CD14-positive monocyte (primary cell): ENCODE measurements at regions not wholly inside any gene's neighbourhood (a gene's known extent, or its start where the extent isn't known, plus 50 kb on each side); places are given as distances from the start of the nearest gene placed in this dataset.

ENCODE experiments used
- DNase-seq, 3 donors: peaks; one replicate each; pipeline ENCODE4 v3.0.0-alpha.2; 2011 to 2022
- H2AFZ ChIP-seq: 2 replicates; pipeline ENCODE4 v1.6.0; 2012; ENCODE audit warnings: mild to moderate bottlenecking, low read depth, low read length, inconsistent platforms; ENCODE audit not compliant: insufficient read depth, poor library complexity, severe bottlenecking
- H3K27ac ChIP-seq, 2 donors: 1 replicate in 1 of 2; 2 replicates in 1 of 2; pipeline ENCODE4 v1.5.1; 2012 to 2013; ENCODE audit warnings: low read length in 2 of 2, control low read depth in 1 of 2, inconsistent platforms in 1 of 2, low read depth in 1 of 2, mild to moderate bottlenecking in 1 of 2
- H3K27me3 ChIP-seq, 2 donors: one replicate each; pipeline versions ENCODE4 v1.6.0 to v1.6.1; 2011 to 2013; ENCODE audit warnings: low read length in 2 of 2; ENCODE audit not compliant: control insufficient read depth in 2 of 2, insufficient read depth in 2 of 2
- H3K36me3 ChIP-seq, 2 donors: replicated peaks in 1 of 2; 1 replicate in 1 of 2; 2 replicates in 1 of 2; pipeline versions ENCODE4 v1.5.1 to v1.6.1; 2012 to 2013; ENCODE audit warnings: low read length in 2 of 2, control low read depth in 1 of 2, inconsistent platforms in 1 of 2, mild to moderate bottlenecking in 1 of 2; ENCODE audit not compliant: insufficient read depth in 2 of 2, control insufficient read depth in 1 of 2
- H3K4me1 ChIP-seq, 2 donors: 1 replicate in 1 of 2; 2 replicates in 1 of 2; pipeline versions ENCODE4 v1.5.1 to v1.6.1; 2012 to 2013; ENCODE audit warnings: low read length in 2 of 2, control low read depth in 1 of 2, inconsistent platforms in 1 of 2, mild to moderate bottlenecking in 1 of 2, moderate library complexity in 1 of 2; ENCODE audit not compliant: insufficient read depth in 2 of 2, control insufficient read depth in 1 of 2
- H3K4me2 ChIP-seq: replicated peaks from 2 replicates; pipeline ENCODE3; 2012; ENCODE audit warnings: low read length, moderate library complexity, mild to moderate bottlenecking; ENCODE audit not compliant: poor library complexity, severe bottlenecking; ENCODE audit errors: extremely low read depth
- H3K4me3 ChIP-seq, 3 experiments: fragments of 200-600 bp in 1 of 3; sonication (generic) in 1 of 3; replicated peaks in 1 of 3; 1 replicate in 2 of 3; 2 replicates in 1 of 3; pipeline ENCODE4 v1.5.1; 2011 to 2013; ENCODE audit warnings: low read length in 3 of 3, mild to moderate bottlenecking in 3 of 3, control low read depth in 2 of 3, low read depth in 2 of 3, inconsistent platforms in 1 of 3, moderate library complexity in 1 of 3
- H3K79me2 ChIP-seq: 2 replicates; pipeline ENCODE4 v1.6.0; 2012; ENCODE audit warnings: mild to moderate bottlenecking, control low read depth, inconsistent platforms, low read length, moderate library complexity; ENCODE audit not compliant: insufficient read depth
- H3K9ac ChIP-seq: 2 replicates; pipeline ENCODE4 v1.6.0; 2017; ENCODE audit warnings: low read length, mild to moderate bottlenecking; ENCODE audit not compliant: insufficient read depth, poor library complexity, severe bottlenecking
- H3K9me3 ChIP-seq, 2 donors: replicated peaks in 1 of 2; 1 replicate in 1 of 2; 2 replicates in 1 of 2; pipeline versions ENCODE4 v1.5.1 to v1.6.1; 2012 to 2013; ENCODE audit warnings: low read length in 2 of 2, control low read depth in 1 of 2; ENCODE audit not compliant: control insufficient read depth in 1 of 2, insufficient read depth in 1 of 2
- H4K20me1 ChIP-seq: 2 replicates; pipeline ENCODE4 v1.6.0; 2012; ENCODE audit warnings: mild to moderate bottlenecking, low read length, control low read depth, moderate library complexity; ENCODE audit not compliant: insufficient read depth
- H3K27ac Mint-ChIP-seq, 7 donors: one replicate each; pipeline ENCODE4 v1.8.0; 2020; ENCODE audit warnings: mild to moderate bottlenecking in 7 of 7, mixed read lengths in 7 of 7, moderate library complexity in 6 of 7, inconsistent platforms in 2 of 7
- H3K27me3 Mint-ChIP-seq, 3 donors: one replicate each; pipeline ENCODE4 v1.8.0; 2021 to 2022; ENCODE audit warnings: low read depth in 3 of 3, mild to moderate bottlenecking in 3 of 3, mixed read lengths in 3 of 3, moderate library complexity in 3 of 3, inconsistent platforms in 1 of 3
- H3K36me3 Mint-ChIP-seq, 2 donors: one replicate each; pipeline ENCODE4 v1.8.0; 2020; ENCODE audit warnings: mixed read lengths in 2 of 2, inconsistent platforms in 1 of 2, mild to moderate bottlenecking in 1 of 2
- H3K4me1 Mint-ChIP-seq: one replicate; pipeline ENCODE4 v1.8.0; 2020; ENCODE audit warnings: mild to moderate bottlenecking, mixed read lengths
- H3K4me3 Mint-ChIP-seq, 2 donors: one replicate each; pipeline ENCODE4 v1.8.0; 2020; ENCODE audit warnings: mild to moderate bottlenecking in 2 of 2, mixed read lengths in 2 of 2, moderate library complexity in 1 of 2
- H3K9me3 Mint-ChIP-seq, 7 donors: one replicate each; pipeline ENCODE4 v1.8.0; 2020 to 2022; ENCODE audit warnings: mixed read lengths in 7 of 7, mild to moderate bottlenecking in 6 of 7, moderate library complexity in 6 of 7, inconsistent platforms in 2 of 7
- CTCF ChIP-seq: fragments of 200-600 bp; IDR thresholded peaks from one replicate; pipeline ENCODE4 v1.8.0; 2022; ENCODE audit warnings: antibody characterized with exemption, mild to moderate bottlenecking
- WGBS: methylation state at CpG from one replicate; pipeline ENCODE4 v1.1.5; 2013; ENCODE audit warnings: missing lambda C conversion rate; ENCODE audit not compliant: insufficient coverage; 5-methylcytosine and 5-hydroxymethylcytosine counted together
- intact Hi-C, 2 donors: fragments of 100-400 bp; cut with micrococcal nuclease; formaldehyde crosslinking; loops; one replicate each; pipeline versions ENCODE4 v1.15.0 to v1.15.1; 2023

DNA sequence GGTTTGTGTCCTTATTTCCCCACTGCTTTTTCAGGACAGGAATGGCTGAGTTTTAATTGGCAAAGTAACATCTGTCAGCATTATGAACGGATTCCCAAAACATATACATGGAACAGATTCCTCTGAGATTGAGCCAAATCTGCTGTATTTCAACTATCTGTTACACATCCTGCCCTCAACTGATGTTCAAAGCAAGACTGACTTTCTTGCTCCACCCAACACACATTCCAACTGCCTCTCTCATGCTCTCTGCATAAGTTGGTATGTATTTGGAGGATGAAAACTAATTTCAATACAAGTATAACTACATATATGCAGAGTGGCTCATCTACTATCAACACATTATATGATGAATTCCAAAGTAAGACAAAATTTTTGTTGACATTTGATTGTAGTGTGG, 342.2 kb downstream of the GATA3 start:
- Mint-ChIP-seq H3K4me1 (no peaks in the 10 kb centered on the region), H3K4me3 (no peak overlapping the region), H3K27ac (no peak overlapping the region), H3K9me3 (peaks cover 0 to 2% (median 0%) of the 10 kb centered on the region in 7 donors), H3K27me3 (peaks cover 2 to 3% (median 2%) of the 10 kb centered on the region in 3 donors), H3K36me3 (no peaks in the 10 kb centered on the region)
- Histone ChIP-seq H3K79me2 (no peaks in the 10 kb centered on the region), H2AFZ (no peak overlapping the region), H4K20me1 (no peaks in the 10 kb centered on the region), H3K36me3 (no peaks in the 10 kb centered on the region), H3K9ac (no peak overlapping the region), H3K4me1 (no peaks in the 10 kb centered on the region), H3K4me3 (no peak overlapping the region), H3K27me3 (no peaks in the 10 kb centered on the region), H3K27ac (no peak overlapping the region), H3K4me2 (no peak overlapping the region), H3K9me3 (no peaks in the 10 kb centered on the region)
- DNase-seq = no peak
- WGBS = no CpG with 5 or more reads among the region's 1 CpG
- intact Hi-C loops = no loop called here
- TF ChIP-seq CTCF = no peak

DNA sequence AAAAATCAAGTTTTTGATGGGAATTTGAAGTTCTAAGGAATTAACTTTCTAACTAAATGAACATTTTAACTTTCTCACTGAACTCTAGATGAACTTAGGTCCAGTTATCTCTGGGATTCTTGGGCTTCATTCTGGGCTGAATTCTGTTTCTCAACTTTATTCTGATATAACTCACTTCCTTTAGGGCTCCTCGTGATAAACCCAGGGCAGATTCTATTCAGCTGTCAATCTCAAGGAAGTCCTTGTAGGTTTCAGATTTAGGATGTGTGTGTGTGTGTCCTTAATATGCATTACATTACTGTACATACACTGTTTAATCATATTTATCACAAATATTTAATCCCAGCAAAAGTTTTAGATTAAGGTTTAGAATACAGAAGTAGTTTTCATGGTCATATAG, 344.3 kb downstream of the GATA3 start:
- DNase-seq = no peak
- H3K36me3 Mint-ChIP-seq = no peaks in the 10 kb centered on the region
- peaks cover 1 to 6% (median 2%) of the 10 kb centered on the region in 3 donors for H3K27me3 Mint-ChIP-seq
- WGBS = no CpG with 5 or more reads among the region's 1 CpG
- Histone ChIP-seq H3K4me3 (no peak overlapping the region), H2AFZ (no peak overlapping the region), H3K36me3 (no peaks in the 10 kb centered on the region), H3K27ac (no peak overlapping the region), H3K4me2 (no peak overlapping the region), H4K20me1 (no peaks in the 10 kb centered on the region), H3K27me3 (no peaks in the 10 kb centered on the region), H3K79me2 (no peaks in the 10 kb centered on the region), H3K4me1 (no peaks in the 10 kb centered on the region), H3K9me3 (no peaks in the 10 kb centered on the region), H3K9ac (no peak overlapping the region)
- H3K4me1 Mint-ChIP-seq = no peaks in the 10 kb centered on the region
- H3K4me3 Mint-ChIP-seq = no peak overlapping the region
- peaks cover 0 to 2% (median 0%) of the 10 kb centered on the region in 7 donors for H3K9me3 Mint-ChIP-seq
- TF ChIP-seq CTCF = no peak
- intact Hi-C loops = no loop called here
- no peak overlapping the region for H3K27ac Mint-ChIP-seq
